ENCODE measurements at regions not wholly inside any gene's neighbourhood (a gene's known extent, or its start where the extent isn't known, plus 50 kb on each side); places are given as distances from the start of the nearest gene placed in this dataset.
"Not testable (repeated sequence)": the region's sequence is repeated elsewhere in the genome, so short reads cannot be mapped to it uniquely, and the experiment has no call there.

- no peak for TF ChIP-seq CTCF (IDR thresholded peaks at IDR 0.05; ENCODE audit: insufficient read depth in 1 of 2, low read depth in 1 of 2, low read length in 1 of 2, severe bottlenecking in 1 of 2, unreplicated experiment in 1 of 2)
- BruUV-seq (replicated peaks) = no TSS peak
- DNase-seq = no peak
- Mint-ChIP-seq H3K27me3 (ENCODE audit: insufficient read depth, unreplicated experiment) (peaks cover 3% of the 10 kb centered on the region), H3K9me3 (ENCODE audit: unreplicated experiment) (no peaks in the 10 kb centered on the region), H3K4me1 (ENCODE audit: low read depth, unreplicated experiment) (no peaks in the 10 kb centered on the region), H3K36me3 (ENCODE audit: insufficient read depth, unreplicated experiment) (no peaks in the 10 kb centered on the region), H3K27ac (ENCODE audit: unreplicated experiment) (no peak overlapping the region), H3K4me3 (ENCODE audit: unreplicated experiment) (no peak overlapping the region)
- Histone ChIP-seq H3K27me3 (replicated peaks; ENCODE audit: control insufficient read depth, insufficient read depth, low read length) (no peaks in the 10 kb centered on the region), H3K4me3 (ENCODE audit: low read depth, low read length) (no peak overlapping the region), H3K36me3 (ENCODE audit: control insufficient read depth, insufficient read depth, low read length) (no peaks in the 10 kb centered on the region), H3K9me3 (no peaks in the 10 kb centered on the region), H3K4me1 (no peaks in the 10 kb centered on the region)
- POLR2A ChIA-PET = no interaction called here
- intact Hi-C loops (cut with micrococcal nuclease; ENCODE audit: unreplicated experiment) = no loop called here
- CTCF ChIA-PET = no interaction called here
Observed at GRCh38 chr3:115409596-115409995, 213.7 kb upstream of the GAP43 start.

GRCh38 chr3:115414610-115415009 is 208.7 kb upstream of the GAP43 start:
- H3K9me3 ChIP-seq = not testable (repeated sequence)

GRCh38 chr3:115415246-115415996 is 207.9 kb upstream of the GAP43 start:
- Mint-ChIP-seq H3K9me3 (ENCODE audit: unreplicated experiment) (no peaks in the 10 kb centered on the region), H3K27ac (ENCODE audit: unreplicated experiment) (no peak overlapping the region), H3K4me1 (ENCODE audit: low read depth, unreplicated experiment) (no peaks in the 10 kb centered on the region), H3K27me3 (ENCODE audit: insufficient read depth, unreplicated experiment) (peaks cover 11% of the 10 kb centered on the region), H3K4me3 (ENCODE audit: unreplicated experiment) (no peak overlapping the region), H3K36me3 (ENCODE audit: insufficient read depth, unreplicated experiment) (no peaks in the 10 kb centered on the region)
- H3K27me3 ChIP-seq (replicated peaks; ENCODE audit: control insufficient read depth, insufficient read depth, low read length) = no peaks in the 10 kb centered on the region
- TF ChIP-seq CTCF (IDR thresholded peaks at IDR 0.05; ENCODE audit: insufficient read depth in 1 of 2, low read depth in 1 of 2, low read length in 1 of 2, severe bottlenecking in 1 of 2, unreplicated experiment in 1 of 2) = no peak
- no peak overlapping the region for H3K4me3 ChIP-seq (ENCODE audit: low read depth, low read length)
- H3K4me1 ChIP-seq = no peaks in the 10 kb centered on the region
- H3K9me3 ChIP-seq = no peaks in the 10 kb centered on the region
- intact Hi-C loops (cut with micrococcal nuclease; ENCODE audit: unreplicated experiment) = no loop called here
- ChIA-PET POLR2A (no interaction called here), CTCF (no interaction called here)
- BruUV-seq (replicated peaks) = no TSS peak
- DNase-seq = no peak
- H3K36me3 ChIP-seq (ENCODE audit: control insufficient read depth, insufficient read depth, low read length) = no peaks in the 10 kb centered on the region

More at GRCh38 chr3:115414610-115415009, 208.7 kb upstream of the GAP43 start:
- BruUV-seq (replicated peaks); H3K9me3 Mint-ChIP-seq (ENCODE audit: unreplicated experiment); H3K27me3 ChIP-seq (replicated peaks; ENCODE audit: control insufficient read depth, insufficient read depth, low read length); H3K36me3 Mint-ChIP-seq (ENCODE audit: insufficient read depth, unreplicated experiment); CTCF ChIA-PET; H3K4me1 ChIP-seq; H3K27ac Mint-ChIP-seq (ENCODE audit: unreplicated experiment); H3K4me1 Mint-ChIP-seq (ENCODE audit: low read depth, unreplicated experiment); H3K36me3 ChIP-seq (ENCODE audit: control insufficient read depth, insufficient read depth, low read length); POLR2A ChIA-PET; H3K4me3 Mint-ChIP-seq (ENCODE audit: unreplicated experiment); intact Hi-C loops (cut with micrococcal nuclease; ENCODE audit: unreplicated experiment); DNase-seq; H3K4me3 ChIP-seq (ENCODE audit: low read depth, low read length): not testable (repeated sequence)
- peaks cover 11% of the 10 kb centered on the region for H3K27me3 Mint-ChIP-seq (ENCODE audit: insufficient read depth, unreplicated experiment)
